ENCODE measurements at regions not wholly inside any gene's neighbourhood (a gene's known extent, or its start where the extent isn't known, plus 50 kb on each side); places are given as distances from the start of the nearest gene placed in this dataset.
"Not testable (repeated sequence)": the region's sequence is repeated elsewhere in the genome, so short reads cannot be mapped to it uniquely, and the experiment has no call there.

DNA sequence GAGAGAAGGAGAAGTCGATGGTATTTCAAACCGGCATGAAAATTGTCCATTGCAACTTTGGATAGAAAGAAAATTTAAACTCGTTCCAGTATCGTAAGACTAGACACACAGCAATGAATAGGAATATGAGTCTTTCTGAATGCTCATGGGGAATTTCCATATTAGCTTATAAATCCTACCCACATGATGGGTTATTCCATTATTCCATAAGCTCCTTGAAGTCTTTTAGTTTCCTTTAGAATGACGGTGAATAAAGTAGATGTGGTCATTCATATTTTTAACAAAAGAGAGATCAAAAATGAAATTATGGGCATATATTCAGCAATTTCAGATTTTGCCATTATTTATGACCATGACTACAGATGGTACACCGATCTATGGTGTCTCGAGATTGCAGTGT lies 163.4 kb upstream of the HMGA2 start:
- Mint-ChIP-seq H3K9me3 (peaks cover 13% of the 10 kb centered on the region), H3K36me3 (no peaks in the 10 kb centered on the region), H3K4me1 (no peaks in the 10 kb centered on the region), H3K4me3 (no peak overlapping the region), H3K27ac (no peak overlapping the region)
- DNase-seq (ENCODE audit: low spot score in 2 of 2) (no peak), ATAC-seq (no peak)

DNA sequence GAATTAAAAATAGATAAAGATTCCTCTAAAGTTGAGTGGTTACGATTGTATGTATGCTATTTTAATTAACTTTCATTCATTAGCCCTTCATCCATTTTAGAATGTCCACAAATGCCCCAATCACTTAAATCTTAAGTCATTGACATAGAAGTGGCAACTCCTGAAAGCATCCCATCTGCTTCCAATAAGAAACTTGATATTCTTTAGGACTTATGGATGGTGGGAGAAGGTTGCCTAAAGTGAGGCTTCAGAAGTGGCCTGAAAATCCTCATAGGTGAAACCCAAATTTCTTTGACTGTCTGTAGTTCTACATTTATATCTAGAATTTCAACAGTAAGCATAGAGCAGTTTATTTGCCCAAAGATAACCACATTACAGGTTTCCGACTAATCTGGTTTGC lies 161.7 kb upstream of the HMGA2 start:
- no peak for DNase-seq (ENCODE audit: low spot score in 2 of 2)
- no peak for ATAC-seq
- Mint-ChIP-seq H3K4me1 (no peaks in the 10 kb centered on the region), H3K4me3 (no peak overlapping the region), H3K36me3 (no peaks in the 10 kb centered on the region), H3K27ac (no peak overlapping the region), H3K9me3 (peaks cover 17% of the 10 kb centered on the region)

DNA sequence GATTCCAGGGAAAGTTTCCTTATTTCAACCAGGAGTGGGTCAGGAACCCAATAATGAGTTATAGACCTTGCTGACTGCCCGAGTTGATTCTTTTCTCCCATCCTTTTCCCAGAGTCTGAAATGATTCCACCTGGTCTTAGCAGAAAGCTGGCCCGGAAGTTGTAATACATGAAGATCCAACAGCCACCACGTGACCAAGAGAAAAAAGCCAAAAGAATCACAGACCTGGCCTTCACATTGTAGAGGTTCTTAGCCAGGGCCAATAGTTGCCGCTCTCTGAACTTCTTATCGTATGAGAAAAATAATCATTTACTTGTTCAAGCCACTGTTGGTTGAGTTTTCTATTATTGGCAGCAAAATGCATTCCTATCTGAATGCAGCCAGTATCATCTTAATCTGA lies 161.2 kb upstream of the HMGA2 start:
- Mint-ChIP-seq H3K9me3 (peaks cover 17% of the 10 kb centered on the region), H3K27ac (no peak overlapping the region), H3K4me1 (no peaks in the 10 kb centered on the region), H3K4me3 (no peak overlapping the region), H3K36me3 (no peaks in the 10 kb centered on the region)
- no peak for ATAC-seq
- no peak for DNase-seq (ENCODE audit: low spot score in 2 of 2)

DNA sequence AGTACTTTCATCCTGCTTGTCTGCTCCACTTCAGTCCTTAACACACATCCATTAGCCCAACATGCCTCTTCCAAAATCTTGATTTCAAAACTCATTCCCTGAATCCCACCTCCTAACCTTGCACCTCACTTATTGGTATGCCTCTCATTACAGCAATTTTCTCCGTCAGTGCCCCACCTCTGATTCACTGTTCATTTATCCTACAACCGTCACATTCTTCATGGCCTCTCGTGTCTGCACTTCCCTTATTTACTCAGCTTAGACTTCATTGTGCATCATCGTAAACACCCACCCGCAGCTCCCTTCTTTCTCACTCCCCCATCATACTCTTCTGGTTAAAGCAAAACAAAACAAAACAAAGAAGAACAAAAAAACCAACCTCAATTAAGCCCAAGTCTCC lies 160.6 kb upstream of the HMGA2 start:
- Mint-ChIP-seq H3K27ac (no peak overlapping the region), H3K4me1 (no peaks in the 10 kb centered on the region), H3K36me3 (no peaks in the 10 kb centered on the region), H3K4me3 (no peak overlapping the region), H3K9me3 (peaks cover 15% of the 10 kb centered on the region)
- ATAC-seq = no peak
- DNase-seq (ENCODE audit: low spot score in 2 of 2) = no peak

DNA sequence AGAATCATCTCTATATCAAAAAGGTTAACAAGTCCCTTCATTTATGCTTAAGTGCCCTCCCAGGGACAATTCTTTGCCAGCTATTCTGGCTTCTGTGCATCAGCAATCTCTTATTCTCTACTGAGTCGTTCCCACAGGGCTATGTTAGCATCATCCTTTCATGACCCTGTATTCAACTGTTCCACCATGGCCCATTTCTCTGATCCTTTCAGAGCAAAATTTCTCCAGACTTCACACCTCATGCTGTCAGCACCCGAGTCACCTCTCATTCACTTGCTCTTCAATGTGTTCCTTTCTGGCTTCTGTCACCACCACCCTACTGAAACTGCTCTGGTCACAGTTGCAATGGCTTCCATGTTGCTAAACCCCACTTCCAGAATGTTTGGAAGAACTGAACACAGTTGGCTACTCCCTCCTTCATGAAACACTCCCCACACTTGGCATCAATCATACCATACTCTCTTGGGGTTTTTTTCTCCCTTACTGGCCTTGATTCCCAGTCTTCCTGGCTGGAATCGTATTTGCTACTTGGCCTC lies 159.5 kb upstream of the HMGA2 start:
- Mint-ChIP-seq H3K4me3 (no peak overlapping the region), H3K9me3 (peaks cover 14% of the 10 kb centered on the region), H3K4me1 (no peaks in the 10 kb centered on the region), H3K27ac (no peak overlapping the region), H3K36me3 (no peaks in the 10 kb centered on the region)
- DNase-seq (ENCODE audit: low spot score in 2 of 2) (no peak), ATAC-seq (no peak)

DNA sequence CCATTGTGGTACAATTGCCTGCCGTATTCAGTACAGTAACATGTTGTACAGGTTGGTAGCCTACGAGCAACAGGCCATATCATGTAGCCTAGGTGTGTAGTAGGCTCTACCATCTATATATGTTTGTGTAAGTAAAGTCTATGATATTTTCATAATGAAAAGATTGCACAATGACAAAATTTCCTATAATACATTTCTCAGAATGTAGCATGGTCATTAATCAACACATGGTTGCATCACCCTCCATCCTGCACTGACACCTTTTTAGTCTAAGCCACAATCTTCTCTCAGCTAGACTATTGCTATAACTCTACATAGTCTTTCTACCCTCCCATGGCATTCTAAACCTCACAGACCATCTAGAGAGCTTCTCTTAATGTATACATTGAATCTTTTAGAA lies 158.5 kb upstream of the HMGA2 start:
- H3K36me3 Mint-ChIP-seq = no peaks in the 10 kb centered on the region
- H3K4me3 Mint-ChIP-seq = no peak overlapping the region
- H3K4me1 Mint-ChIP-seq = no peaks in the 10 kb centered on the region
- peaks cover 14% of the 10 kb centered on the region for H3K9me3 Mint-ChIP-seq
- H3K27ac Mint-ChIP-seq = no peak overlapping the region
- ATAC-seq (no peak), DNase-seq (ENCODE audit: low spot score in 2 of 2) (no peak)

DNA sequence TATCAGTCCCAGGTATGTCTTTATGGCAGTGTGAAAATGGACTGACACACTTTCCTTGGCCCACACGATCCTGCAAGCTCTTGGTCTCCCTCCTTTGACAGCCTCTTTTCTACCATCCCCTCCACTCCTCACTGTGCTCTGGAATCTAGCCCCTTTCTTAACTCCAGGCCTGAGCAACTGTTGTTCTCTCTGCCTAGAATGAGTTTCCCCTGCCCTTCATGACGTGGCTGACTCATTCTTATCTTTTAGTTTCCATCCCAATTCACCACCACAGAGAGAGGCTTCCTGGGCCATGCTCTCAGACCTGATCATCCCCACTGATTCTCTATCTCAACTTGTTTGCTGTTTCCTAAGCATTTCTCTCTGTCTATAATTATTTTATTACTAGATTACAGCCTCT lies 157.4 kb upstream of the HMGA2 start:
- Mint-ChIP-seq H3K9me3 (peaks cover 14% of the 10 kb centered on the region), H3K4me1 (no peaks in the 10 kb centered on the region), H3K36me3 (no peaks in the 10 kb centered on the region), H3K27ac (no peak overlapping the region), H3K4me3 (no peak overlapping the region)
- ATAC-seq = peak; percentile 60
- DNase-seq (ENCODE audit: low spot score in 2 of 2) = no peak

DNA sequence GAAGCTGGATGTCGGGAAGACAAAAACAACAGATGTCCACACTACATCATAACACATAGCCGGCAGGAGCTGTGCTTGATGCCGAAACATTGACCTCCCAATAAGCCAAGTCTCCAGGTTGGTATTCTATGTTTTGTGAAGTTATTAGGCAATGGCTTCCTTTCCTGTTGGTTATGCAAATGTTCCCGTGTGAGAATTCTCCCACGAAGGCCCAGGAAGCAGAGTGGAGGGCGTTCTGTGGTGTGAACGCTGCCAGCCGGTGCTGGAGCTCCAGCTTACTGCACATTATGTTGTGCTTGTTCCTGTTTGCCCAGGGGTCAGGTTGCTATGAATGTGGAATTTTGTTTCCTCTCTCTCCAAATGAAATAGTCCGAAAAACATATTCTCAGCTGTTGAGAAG lies 156.4 kb upstream of the HMGA2 start:
- H3K27ac Mint-ChIP-seq = no peak overlapping the region
- no peaks in the 10 kb centered on the region for H3K4me1 Mint-ChIP-seq
- ATAC-seq (no peak), DNase-seq (ENCODE audit: low spot score in 2 of 2) (no peak)
- H3K9me3 Mint-ChIP-seq = peaks cover 14% of the 10 kb centered on the region
- H3K4me3 Mint-ChIP-seq = no peak overlapping the region
- no peaks in the 10 kb centered on the region for H3K36me3 Mint-ChIP-seq

DNA sequence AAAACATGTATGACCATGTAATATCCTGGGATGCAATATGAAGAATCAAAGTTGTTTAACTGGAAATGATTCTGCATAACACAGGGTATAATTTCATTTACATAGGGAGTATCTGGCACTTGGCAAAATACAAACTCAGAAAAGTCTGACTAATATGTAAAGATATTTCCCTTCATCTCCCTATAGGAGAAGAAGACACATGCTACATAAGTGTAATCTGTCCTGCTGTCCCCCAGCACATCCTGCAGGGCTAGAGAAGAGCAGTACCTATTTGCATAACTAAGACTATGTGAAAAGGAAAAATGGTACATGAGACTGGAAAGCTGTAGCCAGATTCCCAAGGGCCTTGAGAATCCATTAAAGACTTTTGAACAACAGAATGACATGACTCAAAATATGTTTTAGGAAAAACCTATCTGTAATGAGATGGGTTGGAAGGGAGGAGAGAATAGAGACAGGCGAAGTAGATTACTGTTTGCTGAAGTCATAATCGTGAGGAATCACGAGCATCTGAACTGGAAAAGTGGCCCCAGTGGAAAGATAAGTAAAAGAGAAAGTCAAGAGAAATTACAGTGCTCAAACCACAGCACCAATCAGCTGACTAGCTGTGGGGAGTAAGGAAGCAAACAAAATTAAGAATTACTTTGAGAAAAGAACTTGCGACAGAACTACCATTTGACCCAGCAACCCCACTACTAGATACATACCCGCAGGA lies 155.1 kb upstream of the HMGA2 start:
- Mint-ChIP-seq H3K9me3 (peaks cover 14% of the 10 kb centered on the region), H3K36me3 (no peaks in the 10 kb centered on the region), H3K27ac (no peak overlapping the region), H3K4me3 (no peak overlapping the region), H3K4me1 (no peaks in the 10 kb centered on the region)
- DNase-seq (ENCODE audit: low spot score in 2 of 2) = no peak
- ATAC-seq = no peak

DNA sequence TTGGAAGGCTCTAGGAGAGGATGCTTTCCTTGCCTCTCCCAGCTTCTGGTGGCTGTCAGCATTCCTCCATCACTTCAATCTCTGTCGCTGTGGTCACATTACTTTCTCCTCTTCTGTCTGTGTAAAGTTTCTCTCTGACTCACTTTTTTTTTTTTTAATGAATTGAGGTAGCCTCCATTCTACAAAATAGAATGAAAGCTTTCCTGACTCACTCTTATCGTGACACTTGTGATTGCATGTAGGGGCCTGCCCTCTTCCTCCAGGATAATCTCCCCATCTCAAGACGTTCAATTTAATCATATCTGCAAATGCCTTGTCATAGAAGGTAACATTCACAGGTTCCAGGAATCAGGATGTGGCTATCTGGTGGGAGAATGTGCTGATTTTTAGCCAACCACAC lies 153.5 kb upstream of the HMGA2 start:
- no peaks in the 10 kb centered on the region for H3K36me3 Mint-ChIP-seq
- H3K9me3 Mint-ChIP-seq = peaks cover 7% of the 10 kb centered on the region
- H3K4me3 Mint-ChIP-seq = no peak overlapping the region
- DNase-seq (ENCODE audit: low spot score in 2 of 2) (no peak), ATAC-seq (no peak)
- no peak overlapping the region for H3K27ac Mint-ChIP-seq
- no peaks in the 10 kb centered on the region for H3K4me1 Mint-ChIP-seq

DNA sequence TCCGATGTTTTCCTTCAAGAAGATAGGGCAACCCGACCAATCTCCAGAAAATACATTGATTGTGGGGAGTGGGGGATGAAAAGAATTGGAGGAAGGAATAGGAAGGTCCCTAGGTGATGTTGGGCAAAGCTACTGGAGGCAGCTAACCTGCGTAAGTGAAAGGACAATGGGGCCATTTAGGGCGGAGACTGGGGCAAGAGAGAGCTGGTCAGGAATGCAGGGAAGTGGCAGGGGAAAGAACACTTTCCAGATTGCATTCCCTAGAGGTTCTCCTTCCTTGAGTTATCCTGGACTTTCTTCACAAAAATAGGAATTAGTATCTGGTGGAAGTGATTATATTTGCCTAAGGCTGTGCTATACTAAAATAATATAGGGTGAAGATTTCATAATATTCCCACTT lies 151.8 kb upstream of the HMGA2 start:
- Mint-ChIP-seq H3K4me3 (no peak overlapping the region), H3K9me3 (peaks cover 2% of the 10 kb centered on the region), H3K27ac (no peak overlapping the region), H3K4me1 (no peaks in the 10 kb centered on the region), H3K36me3 (no peaks in the 10 kb centered on the region)
- ATAC-seq (no peak), DNase-seq (ENCODE audit: low spot score in 2 of 2) (no peak)

DNA sequence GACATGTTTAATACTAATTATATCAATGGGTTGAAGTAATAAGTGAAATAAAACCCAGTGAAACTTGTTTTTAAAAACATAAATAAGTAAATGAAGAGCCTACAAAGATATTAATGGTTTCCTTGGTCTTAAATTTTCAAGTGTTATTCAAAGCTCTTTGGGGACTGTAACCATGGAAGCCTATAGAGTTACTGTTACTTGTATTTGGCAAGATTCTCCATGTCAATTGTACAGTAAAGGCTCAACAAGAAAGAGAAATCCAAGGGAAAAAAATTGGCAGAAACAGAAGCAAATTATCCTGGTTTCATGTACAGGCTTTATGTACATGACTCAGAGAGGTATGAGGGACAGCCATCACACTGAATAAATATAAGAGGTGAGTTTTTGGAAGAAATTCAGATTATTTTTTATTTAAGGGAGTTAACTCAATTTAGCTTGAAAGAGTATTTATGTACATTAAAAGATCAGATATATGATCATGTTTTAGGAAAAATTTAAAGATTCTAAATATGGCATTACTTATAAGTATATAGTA lies 151.1 kb upstream of the HMGA2 start:
- Mint-ChIP-seq H3K9me3 (peaks cover 4% of the 10 kb centered on the region), H3K4me3 (no peak overlapping the region), H3K4me1 (no peaks in the 10 kb centered on the region), H3K27ac (no peak overlapping the region), H3K36me3 (no peaks in the 10 kb centered on the region)
- no peak for DNase-seq (ENCODE audit: low spot score in 2 of 2)
- no peak for ATAC-seq

DNA sequence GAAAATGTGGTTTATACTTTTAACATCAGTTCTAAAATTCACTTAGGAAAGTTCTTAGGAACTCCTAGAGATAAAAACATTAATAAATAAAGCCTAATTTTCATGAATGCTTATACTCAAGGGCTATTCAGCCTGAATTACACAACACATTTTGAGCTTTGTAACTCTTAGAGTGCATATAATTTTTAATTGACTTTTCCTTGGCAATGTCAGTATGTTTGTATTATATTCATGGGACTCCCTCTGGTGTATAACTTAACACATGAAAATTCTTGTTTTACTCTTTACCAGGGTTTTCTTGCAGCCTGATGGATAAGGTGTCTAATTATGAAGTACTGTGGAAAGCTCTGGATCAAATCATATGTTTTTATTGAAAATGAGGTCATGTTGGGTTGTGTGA lies 150.6 kb upstream of the HMGA2 start:
- Mint-ChIP-seq H3K9me3 (peaks cover 5% of the 10 kb centered on the region), H3K27ac (no peak overlapping the region), H3K4me3 (no peak overlapping the region), H3K4me1 (no peaks in the 10 kb centered on the region), H3K36me3 (no peaks in the 10 kb centered on the region)
- ATAC-seq (no peak), DNase-seq (ENCODE audit: low spot score in 2 of 2) (no peak)

DNA sequence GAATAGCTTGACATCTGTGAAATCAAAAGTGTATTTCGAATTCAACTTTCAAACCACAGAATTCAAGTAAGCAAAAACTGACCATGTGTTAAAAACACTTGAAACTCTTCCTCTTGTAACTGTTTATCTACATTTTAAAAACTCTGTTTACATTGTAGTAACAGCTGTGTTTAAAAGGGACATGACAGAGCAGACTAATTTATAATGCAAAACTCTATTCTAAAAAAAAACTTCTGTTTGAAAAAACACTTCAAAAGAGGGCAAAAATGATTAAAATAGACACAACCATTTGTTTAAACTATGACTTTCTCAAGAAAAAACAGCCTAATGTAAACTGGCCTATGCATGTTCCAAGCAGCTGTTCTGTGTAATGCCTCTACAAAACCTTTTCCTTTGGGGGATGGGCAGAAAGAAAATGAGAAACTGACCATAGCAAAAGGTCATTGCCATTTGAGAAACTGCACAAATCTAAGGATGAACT lies 149.1 kb upstream of the HMGA2 start:
- Mint-ChIP-seq H3K9me3 (peaks cover 3% of the 10 kb centered on the region), H3K4me3 (no peak overlapping the region), H3K4me1 (no peaks in the 10 kb centered on the region), H3K27ac (no peak overlapping the region), H3K36me3 (no peaks in the 10 kb centered on the region)
- DNase-seq (ENCODE audit: low spot score in 2 of 2) (no peak), ATAC-seq (no peak)

DNA sequence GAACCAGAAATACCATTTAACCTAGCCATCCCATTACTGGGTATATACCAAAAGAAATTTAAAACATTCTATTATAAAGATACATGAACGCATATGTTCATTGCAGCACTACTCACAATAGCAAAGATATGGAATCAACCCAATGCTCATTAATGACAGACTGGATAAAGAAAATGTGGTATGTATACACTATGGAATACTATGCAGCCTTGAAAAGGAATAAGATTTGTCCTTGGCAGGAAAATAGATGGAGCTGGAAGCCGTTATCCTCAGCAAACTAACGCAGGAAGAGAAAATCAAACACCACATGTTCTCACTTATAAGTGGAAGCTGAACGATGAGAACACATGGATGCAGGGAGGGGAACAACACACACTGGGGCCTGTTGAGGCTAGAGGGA lies 146.1 kb upstream of the HMGA2 start:
- DNase-seq (ENCODE audit: low spot score in 2 of 2); H3K4me3 Mint-ChIP-seq; H3K4me1 Mint-ChIP-seq; ATAC-seq; H3K9me3 Mint-ChIP-seq; H3K27ac Mint-ChIP-seq; H3K36me3 Mint-ChIP-seq: not testable (repeated sequence)

DNA sequence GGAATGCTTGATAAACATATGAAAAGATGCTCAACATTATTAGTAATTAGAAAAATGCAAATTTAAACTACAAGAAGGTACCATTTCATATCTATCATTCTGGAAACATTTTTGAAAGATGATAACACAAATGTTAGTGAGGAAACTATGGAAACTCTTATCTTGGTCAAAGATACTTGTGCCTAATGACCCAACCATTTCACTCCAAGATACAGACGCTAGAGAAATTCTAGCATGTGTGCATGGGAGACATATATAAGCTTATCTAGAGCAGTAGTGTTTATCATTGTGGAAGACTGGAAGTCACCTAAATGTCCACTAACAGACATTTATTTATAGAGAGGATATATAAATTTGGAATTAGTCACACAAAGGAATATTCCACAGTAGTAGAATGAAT lies 143.1 kb upstream of the HMGA2 start:
- ATAC-seq = no peak
- H3K4me3 Mint-ChIP-seq = no peak overlapping the region
- no peaks in the 10 kb centered on the region for H3K4me1 Mint-ChIP-seq
- H3K36me3 Mint-ChIP-seq = no peaks in the 10 kb centered on the region
- no peak overlapping the region for H3K27ac Mint-ChIP-seq
- DNase-seq (ENCODE audit: low spot score in 2 of 2) = no peak
- peaks cover 3% of the 10 kb centered on the region for H3K9me3 Mint-ChIP-seq

Measured in stimulated activated effector memory CD8-positive, alpha-beta T cell treated with anti-CD3 and anti-CD28 coated beads, Interleukin-12 subunit alpha, Interleukin-12 subunit beta, amount 100 ng/mL, for 72 hours (primary cell).